H1 (cell line): ENCODE measurements at regions not wholly inside any gene's neighbourhood (a gene's known extent, or its start where the extent isn't known, plus 50 kb on each side); places are given as distances from the start of the nearest gene placed in this dataset.

ENCODE experiments used
- ATF2 ChIP-seq: IDR thresholded peaks from 2 replicates; pipeline ENCODE4 v1.6.1; 2012; ENCODE audit warnings: low read length, inconsistent platforms
- CTCF ChIP-seq, 3 experiments: IDR thresholded peaks; 1 replicate in 2 of 3; 2 replicates in 1 of 3; pipeline versions ENCODE4 v1.5.1 to v1.6.1; 2011; ENCODE audit warnings: low read length in 3 of 3, mild to moderate bottlenecking in 3 of 3, inconsistent platforms in 2 of 3, low read depth in 1 of 3, moderate library complexity in 1 of 3; ENCODE audit not compliant: insufficient read depth in 1 of 3; ENCODE audit errors: control extremely low read depth in 1 of 3
- E2F6 ChIP-seq: IDR thresholded peaks from 2 replicates; pipeline ENCODE4 v1.6.1; 2012; ENCODE audit warnings: inconsistent platforms
- GTF2F1 ChIP-seq: IDR thresholded peaks from 2 replicates; pipeline ENCODE4 v1.6.1; 2012; ENCODE audit warnings: low read depth, low read length, improper control_type of control experiment, borderline replicate concordance
- SIRT6 ChIP-seq: IDR thresholded peaks from one replicate; pipeline ENCODE4 v1.7.1; 2012; ENCODE audit warnings: low read length, inconsistent platforms

DNA sequence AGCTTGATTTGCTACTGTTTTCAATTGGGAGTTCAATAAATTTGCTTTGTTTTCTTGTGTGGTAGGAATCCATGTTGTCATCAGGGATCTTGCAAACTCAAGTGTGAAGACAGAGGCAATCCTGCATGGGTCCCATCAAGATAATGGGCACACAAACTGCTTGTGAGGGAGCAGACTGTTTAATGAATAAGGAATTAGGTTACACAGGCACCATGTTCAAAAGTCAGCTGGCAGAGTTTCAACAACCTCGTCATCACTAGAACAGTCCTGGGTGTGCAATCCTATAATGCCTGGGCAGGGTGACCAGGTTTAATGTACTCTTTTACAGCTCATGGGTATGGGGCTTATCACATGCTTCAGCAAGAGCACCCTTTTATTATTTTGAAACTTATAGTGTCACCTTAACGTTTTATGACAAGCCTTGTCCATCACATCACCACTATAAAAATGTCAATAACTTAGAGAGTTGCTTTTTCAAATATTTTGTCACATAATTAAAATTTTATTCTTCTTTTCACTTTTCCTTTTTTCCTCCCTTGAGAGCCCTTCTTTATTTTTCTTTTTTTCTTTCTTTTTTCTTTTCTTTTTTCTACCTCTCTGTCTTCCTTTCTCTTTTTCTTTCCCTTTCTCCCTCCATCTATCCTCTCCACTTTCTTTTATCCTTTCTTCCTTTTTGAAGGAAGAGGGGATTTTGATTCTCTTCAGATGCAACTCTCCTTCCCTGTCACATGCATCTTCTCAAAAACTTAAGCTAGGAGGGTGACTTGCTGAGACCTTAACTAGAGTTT lies 252.2 kb upstream of the ATP2B1 start (continued):
- TF ChIP-seq SIRT6 (no peak), CTCF (IDR thresholded peaks at IDR 0.05; ENCODE audit: control extremely low read depth in 1 of 3, insufficient read depth in 1 of 3, low read depth in 1 of 3, low read length in 3 of 3) (no peak), E2F6 (no peak), ATF2 (no peak), GTF2F1 (no peak)
